ENCODE measurements at regions not wholly inside any gene's neighbourhood (a gene's known extent, or its start where the extent isn't known, plus 50 kb on each side); places are given as distances from the start of the nearest gene placed in this dataset.

DNA sequence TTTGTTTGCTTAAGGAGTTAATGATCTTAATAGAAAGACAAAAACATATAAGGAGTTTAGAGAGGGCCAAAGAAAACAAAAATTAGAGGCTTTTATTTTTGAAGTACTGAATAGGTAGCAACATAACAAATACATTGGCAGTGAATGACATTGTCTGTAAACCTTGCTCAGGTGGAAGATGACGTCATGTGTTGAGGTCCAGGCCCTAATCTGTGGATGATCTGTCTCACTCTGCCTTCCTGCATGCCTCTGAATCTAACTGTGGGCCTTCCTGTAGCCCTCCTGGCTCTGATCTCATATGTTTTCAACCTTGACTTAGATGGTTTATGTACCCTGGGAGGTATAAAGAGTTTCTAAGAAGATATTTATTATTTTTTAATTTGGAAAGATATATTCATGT, 58.1 kb upstream of the DYNAP start:
- no peak for DNase-seq
